T1000 (cell line): ENCODE measurements at regions not wholly inside any gene's neighbourhood (a gene's known extent, or its start where the extent isn't known, plus 50 kb on each side); places are given as distances from the start of the nearest gene placed in this dataset.

Experiments
- DNase-seq: peaks from one replicate; lab custom pipeline; 2025; ENCODE audit warnings: mixed read lengths; lab: John Stamatoyannopoulos, UW

GRCh38 chr4:83723609-83724008, 187.7 kb downstream of the GPAT3 start:
- DNase-seq, result no peak

DNA sequence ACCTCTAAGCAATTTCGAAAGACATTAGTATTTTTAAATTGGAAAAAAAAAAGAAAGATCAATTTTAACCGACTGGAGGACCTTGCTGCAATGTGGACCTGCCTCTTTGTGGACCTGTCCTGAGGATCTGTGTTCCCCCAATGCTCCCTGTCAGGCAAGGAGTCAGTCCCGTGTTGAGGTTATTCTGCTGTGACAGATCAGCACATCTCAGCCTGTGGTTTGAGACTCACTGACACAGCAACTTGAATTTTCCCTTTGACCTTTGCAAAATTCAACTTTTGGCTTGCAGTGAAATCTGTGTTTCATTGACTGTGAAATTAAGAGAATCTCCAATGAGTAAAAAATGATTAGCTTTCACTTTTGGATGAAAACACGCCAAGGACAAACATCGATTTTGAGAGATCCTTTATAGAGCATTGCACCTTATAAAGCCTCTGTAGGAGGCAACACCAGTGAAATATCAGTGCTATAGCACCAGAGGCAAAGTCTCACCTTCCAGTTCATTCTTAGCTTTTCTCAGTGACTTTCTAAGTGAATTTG, 186.9 kb downstream of the GPAT3 start:
- no peak for DNase-seq

GRCh38 chr4:83716874-83717273, 181.0 kb downstream of the GPAT3 start:
- DNase-seq, result no peak

- DNase-seq, result no peak
Measured at GRCh38 chr4:83712890-83713289, 177.0 kb downstream of the GPAT3 start.

- DNase-seq, result no peak
Measured at GRCh38 chr4:83709627-83710026, 173.7 kb downstream of the GPAT3 start.

- DNase-seq, result no peak
Measured at GRCh38 chr4:83708500-83709175, 172.7 kb downstream of the GPAT3 start.

GRCh38 chr4:83704786-83705185, 168.9 kb downstream of the GPAT3 start:
- no peak for DNase-seq

GRCh38 chr4:83703752-83704151, 167.8 kb downstream of the GPAT3 start:
- DNase-seq, result no peak

GRCh38 chr4:83701041-83701440, 165.1 kb downstream of the GPAT3 start:
- no peak for DNase-seq

- no peak for DNase-seq
Measured at GRCh38 chr4:83699358-83699757, 163.4 kb downstream of the GPAT3 start.

- DNase-seq, result no peak
Measured at GRCh38 chr4:83692028-83692427, 156.1 kb downstream of the GPAT3 start.

DNA sequence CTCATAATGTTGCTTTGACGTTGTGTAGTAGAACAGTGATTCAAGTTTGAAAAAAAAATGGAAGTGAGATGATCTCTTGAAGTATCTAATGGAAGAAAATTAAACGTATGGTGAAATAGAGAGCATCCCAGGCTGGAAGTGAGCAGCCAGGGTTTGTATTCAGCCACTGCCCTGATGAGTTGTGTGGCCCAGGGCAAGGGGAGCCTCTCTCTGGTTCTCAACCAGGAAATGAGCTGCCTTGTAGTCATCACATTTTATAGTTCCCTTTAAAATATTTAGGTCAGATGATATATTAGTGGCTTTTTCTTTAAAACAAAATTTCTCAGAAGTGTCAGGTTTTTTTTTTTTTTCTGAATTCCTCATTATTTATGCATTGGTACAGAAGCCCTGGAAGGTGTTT, 150.3 kb downstream of the GPAT3 start:
- peak; percentile 53 for DNase-seq

DNA sequence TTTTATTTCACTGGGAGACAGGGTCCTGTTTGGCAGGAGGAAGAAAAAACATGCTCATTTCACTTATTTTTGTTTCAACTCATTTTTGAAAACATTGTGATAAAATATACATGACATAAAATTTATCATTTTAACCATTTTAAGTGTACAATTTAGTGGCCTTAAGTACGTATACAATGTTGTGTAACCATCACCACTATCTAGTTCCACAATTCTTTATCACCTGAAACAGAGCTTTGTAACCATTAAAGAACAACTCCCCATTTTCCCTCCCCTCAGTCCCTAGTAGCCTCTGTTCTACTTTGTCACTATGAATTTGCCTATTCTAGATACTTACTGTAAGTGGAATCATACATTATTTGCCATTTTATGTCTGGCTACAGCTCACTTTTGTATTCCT, 143.8 kb downstream of the GPAT3 start:
- no peak for DNase-seq

DNA sequence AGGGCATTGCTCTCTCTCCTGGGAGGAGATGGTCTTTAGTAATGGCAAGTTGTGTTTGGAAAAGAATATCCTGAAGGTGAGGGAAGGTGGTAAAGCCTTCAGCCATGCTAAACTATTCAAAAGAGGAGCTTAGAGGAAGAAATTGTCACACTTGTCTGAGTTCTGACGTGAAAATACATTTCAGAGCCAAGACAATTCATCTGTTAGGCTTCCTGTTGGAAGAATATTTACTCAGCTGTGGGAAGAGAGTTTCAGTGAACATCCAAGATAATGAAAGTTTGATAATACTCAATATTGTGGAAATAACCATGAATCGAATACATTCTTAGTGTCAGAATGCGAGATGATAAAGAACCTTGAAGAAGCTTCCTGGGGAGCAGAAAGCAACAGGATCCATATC, 143.3 kb downstream of the GPAT3 start:
- DNase-seq, result no peak

- DNase-seq, result no peak
Measured at GRCh38 chr4:83677656-83678055, 141.7 kb downstream of the GPAT3 start.

DNA sequence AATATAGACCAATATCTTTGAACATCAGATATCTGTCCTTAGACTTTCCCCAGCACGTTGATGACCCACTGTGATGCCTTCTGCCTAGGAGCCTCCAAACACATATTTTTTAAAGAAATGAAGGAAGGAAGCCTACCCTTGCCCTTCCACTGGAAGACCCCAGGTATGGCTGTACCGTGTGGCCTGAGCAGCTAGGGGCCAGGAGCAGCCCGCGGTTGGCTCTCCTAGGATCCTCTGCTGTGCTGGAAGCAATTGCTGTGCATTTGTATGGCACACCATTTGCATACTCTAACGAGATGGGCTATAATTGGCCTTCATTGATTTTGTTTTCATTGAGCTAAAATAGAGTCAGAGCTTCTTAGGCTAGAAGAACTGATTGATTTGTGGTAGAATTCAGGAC, 128.8 kb downstream of the GPAT3 start:
- DNase-seq, result no peak

DNA sequence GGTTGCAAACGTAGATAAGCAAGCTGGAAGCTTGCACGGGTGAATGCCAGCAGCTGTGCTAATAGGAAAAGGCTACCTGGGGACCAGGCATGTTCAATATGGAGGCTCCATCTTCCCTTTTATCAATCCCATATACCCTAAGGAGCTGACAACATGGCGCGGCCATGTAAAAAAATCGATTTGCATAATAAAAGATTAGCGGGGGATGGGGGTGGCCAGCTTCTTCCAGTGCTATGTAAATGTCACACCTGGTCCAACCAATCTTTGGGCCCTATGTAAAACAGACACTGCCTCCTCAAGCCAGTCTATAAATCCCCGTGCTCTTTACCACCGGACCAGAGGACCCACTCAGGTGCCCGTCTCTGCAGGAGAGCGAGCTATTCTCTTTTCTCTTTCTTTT, 128.2 kb downstream of the GPAT3 start:
- DNase-seq, result no peak

DNA sequence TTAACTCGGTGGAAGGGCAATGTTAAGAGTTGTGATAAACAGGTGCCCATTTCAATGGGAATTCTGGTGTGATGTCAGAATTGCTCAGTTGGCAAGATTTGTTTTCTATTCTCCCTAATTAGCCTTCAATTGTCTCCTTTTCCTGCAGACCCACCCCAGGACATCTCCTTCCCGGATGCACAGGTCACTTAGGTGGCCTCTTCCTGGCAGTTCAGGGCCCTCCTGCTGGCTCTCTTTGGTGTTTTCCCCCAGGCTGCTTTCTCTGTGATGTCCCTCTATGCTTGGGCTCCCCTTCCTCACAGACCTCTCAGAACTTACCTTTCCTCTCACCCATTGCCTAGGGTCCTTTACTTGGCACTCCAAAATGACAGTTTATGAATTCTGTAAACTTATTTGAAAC, 126.3 kb downstream of the GPAT3 start:
- DNase-seq, result no peak

GRCh38 chr4:83661359-83661758, 125.5 kb downstream of the GPAT3 start:
- DNase-seq, result no peak

- no peak for DNase-seq
Measured at GRCh38 chr4:83660578-83660977, 124.7 kb downstream of the GPAT3 start.

GRCh38 chr4:83658806-83659205, 122.9 kb downstream of the GPAT3 start:
- DNase-seq, result no peak

- DNase-seq, result no peak
Measured at GRCh38 chr4:83657336-83657735, 121.4 kb downstream of the GPAT3 start.
